ENCODE measurements at regions not wholly inside any gene's neighbourhood (a gene's known extent, or its start where the extent isn't known, plus 50 kb on each side); places are given as distances from the start of the nearest gene placed in this dataset.

GRCh38 chr5:156197042-156197635 is 129.8 kb upstream of the SGCD start:
- H3K27ac ChIP-seq (ENCODE audit: extremely low read depth, low read depth, low read length), result no peak overlapping the region
- no peak overlapping the region for H3K4me2 ChIP-seq (ENCODE audit: insufficient read depth, low read length)
- intact Hi-C loops (cut with micrococcal nuclease), result no loop called here
- ChIA-PET POLR2A (no interaction called here), CTCF (ENCODE audit: low intra/inter-chr PET ratio) (no interaction called here)
- no peaks in the 10 kb centered on the region for H4K20me1 ChIP-seq (replicated peaks; ENCODE audit: control insufficient read depth, insufficient read depth, low read length)
- H3K79me2 ChIP-seq (ENCODE audit: control insufficient read depth, insufficient read depth, low read length), result no peaks in the 10 kb centered on the region
- no peaks in the 10 kb centered on the region for H3K9me1 ChIP-seq (ENCODE audit: control insufficient read depth, insufficient read depth, low read length)
- H3K4me1 ChIP-seq (replicated peaks in 1 of 2; ENCODE audit: control insufficient read depth in 2 of 2, insufficient read depth in 2 of 2, low read length in 2 of 2), result no peaks in the 10 kb centered on the region
- H2AFZ ChIP-seq (ENCODE audit: low read depth, low read length), result no peak overlapping the region
- no peak for FAIRE-seq
- TF ChIP-seq NCOA4 (IDR thresholded peaks at IDR 0.05; ENCODE audit: partially characterized antibody) (no peak), ELK3 (CRISPR knock-in tag; IDR thresholded peaks at IDR 0.05) (no peak), ZNF224 (CRISPR knock-in tag; IDR thresholded peaks at IDR 0.05) (no peak), DNMT1 (IDR thresholded peaks at IDR 0.05) (no peak), ZNF41 (CRISPR knock-in tag; conservative IDR thresholded peaks at IDR 0.05) (no peak), OTX1 (CRISPR knock-in tag; IDR thresholded peaks at IDR 0.05) (no peak), PCBP1 (IDR thresholded peaks at IDR 0.05; ENCODE audit: low read depth, low read length, poor library complexity, severe bottlenecking) (no peak), ZNF639 (CRISPR knock-in tag; conservative IDR thresholded peaks at IDR 0.05 in 1 of 2, IDR thresholded peaks at IDR 0.05 in 1 of 2) (no peak), HMBOX1 (IDR thresholded peaks at IDR 0.05) (no peak), FOS (IDR thresholded peaks at IDR 0.05; ENCODE audit: extremely low read depth, insufficient read length) (no peak), ZNF277 (CRISPR knock-in tag; IDR thresholded peaks at IDR 0.05; ENCODE audit: borderline replicate concordance) (no peak)
- H3K4me3 ChIP-seq, result no peak overlapping the region
- no peaks in the 10 kb centered on the region for H3K36me3 ChIP-seq (ENCODE audit: control insufficient read depth, insufficient read depth, low read length)
- no peak for ATAC-seq
- H3K9me3 ChIP-seq (replicated peaks; ENCODE audit: control insufficient read depth, insufficient read depth, low read depth, low read length), result no peaks in the 10 kb centered on the region
- no peak for DNase-seq (ENCODE audit: extremely low read depth in 1 of 4, low spot score in 3 of 4)
- in situ Hi-C loops (cut with MboI), result no loop called here
- 4% methylated on average over 3 of the region's 3 CpGs for WGBS (ENCODE audit: insufficient coverage, low coverage, missing lambda C conversion rate)
- H3K9ac ChIP-seq (ENCODE audit: insufficient read depth in 1 of 2, low read depth in 2 of 2, low read length in 2 of 2), result no peak overlapping the region
- no peaks in the 10 kb centered on the region for H3K27me3 ChIP-seq (ENCODE audit: control insufficient read depth in 2 of 2, insufficient read depth in 2 of 2, low read length in 2 of 2)
- BruUV-seq (replicated peaks), result no TSS peak
